Cardiac fibroblast (primary cell): ENCODE measurements at regions not wholly inside any gene's neighbourhood (a gene's known extent, or its start where the extent isn't known, plus 50 kb on each side); places are given as distances from the start of the nearest gene placed in this dataset.

ENCODE experiments used
- DNase-seq, 2 donors: peaks; one replicate each; pipeline versions ENCODE4 v3.0.0 to v3.0.0-alpha.2; 2010; ENCODE audit warnings: low read depth in 2 of 2
- H3K4me3 ChIP-seq, 2 donors: replicated peaks in 1 of 2; 1 replicate in 1 of 2; 2 replicates in 1 of 2; pipeline ENCODE4 v1.5.1; 2011; ENCODE audit warnings: low read depth in 2 of 2, low read length in 2 of 2, mild to moderate bottlenecking in 2 of 2, moderate library complexity in 1 of 2
- TF ChIP-seq, protein P1 (sequence below): IDR thresholded peaks from one replicate; pipeline ENCODE4 v1.5.1; 2011; ENCODE audit warnings: low read depth, mild to moderate bottlenecking, low read length, inconsistent platforms

- H3K4me3 ChIP-seq = no peak overlapping the region
- TF ChIP-seq, protein P1, sequence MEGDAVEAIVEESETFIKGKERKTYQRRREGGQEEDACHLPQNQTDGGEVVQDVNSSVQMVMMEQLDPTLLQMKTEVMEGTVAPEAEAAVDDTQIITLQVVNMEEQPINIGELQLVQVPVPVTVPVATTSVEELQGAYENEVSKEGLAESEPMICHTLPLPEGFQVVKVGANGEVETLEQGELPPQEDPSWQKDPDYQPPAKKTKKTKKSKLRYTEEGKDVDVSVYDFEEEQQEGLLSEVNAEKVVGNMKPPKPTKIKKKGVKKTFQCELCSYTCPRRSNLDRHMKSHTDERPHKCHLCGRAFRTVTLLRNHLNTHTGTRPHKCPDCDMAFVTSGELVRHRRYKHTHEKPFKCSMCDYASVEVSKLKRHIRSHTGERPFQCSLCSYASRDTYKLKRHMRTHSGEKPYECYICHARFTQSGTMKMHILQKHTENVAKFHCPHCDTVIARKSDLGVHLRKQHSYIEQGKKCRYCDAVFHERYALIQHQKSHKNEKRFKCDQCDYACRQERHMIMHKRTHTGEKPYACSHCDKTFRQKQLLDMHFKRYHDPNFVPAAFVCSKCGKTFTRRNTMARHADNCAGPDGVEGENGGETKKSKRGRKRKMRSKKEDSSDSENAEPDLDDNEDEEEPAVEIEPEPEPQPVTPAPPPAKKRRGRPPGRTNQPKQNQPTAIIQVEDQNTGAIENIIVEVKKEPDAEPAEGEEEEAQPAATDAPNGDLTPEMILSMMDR = no peak
- peak in 1 of 2 donors; percentile 28 for DNase-seq
These were observed 178.8 kb upstream of the AKR1E2 start for GRCh38 chr10:4647109-4647785.

- peak in 1 of 2 donors; percentile 41 for DNase-seq
- H3K4me3 ChIP-seq = no peak overlapping the region
- TF ChIP-seq, protein P1 = no peak
These were observed 179.5 kb upstream of the AKR1E2 start for GRCh38 chr10:4646547-4646946.

- TF ChIP-seq, protein P1 = no peak
- no peak overlapping the region for H3K4me3 ChIP-seq
- DNase-seq = no peak
These were observed 180.2 kb upstream of the AKR1E2 start for GRCh38 chr10:4645836-4646235.

DNA sequence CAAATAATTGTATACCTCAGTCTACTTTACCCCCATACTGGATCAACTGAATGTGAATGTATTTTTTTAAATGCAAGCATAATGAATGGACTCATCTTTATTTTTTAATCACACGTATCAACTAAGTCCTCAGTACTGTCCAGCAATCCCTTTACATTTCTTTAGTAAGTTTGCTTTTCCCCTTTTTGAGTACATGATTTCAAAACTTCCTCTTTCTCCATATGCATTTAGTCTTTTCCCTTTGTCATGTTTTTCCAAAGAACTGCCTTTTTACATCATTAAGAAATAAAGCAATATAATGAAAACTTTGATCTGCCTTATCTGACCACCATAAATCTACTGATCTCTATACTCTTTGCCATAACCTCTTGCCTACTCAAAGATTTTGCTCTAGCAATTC, 182.5 kb upstream of the AKR1E2 start:
- TF ChIP-seq, protein P1 = no peak
- DNase-seq = no peak

DNA sequence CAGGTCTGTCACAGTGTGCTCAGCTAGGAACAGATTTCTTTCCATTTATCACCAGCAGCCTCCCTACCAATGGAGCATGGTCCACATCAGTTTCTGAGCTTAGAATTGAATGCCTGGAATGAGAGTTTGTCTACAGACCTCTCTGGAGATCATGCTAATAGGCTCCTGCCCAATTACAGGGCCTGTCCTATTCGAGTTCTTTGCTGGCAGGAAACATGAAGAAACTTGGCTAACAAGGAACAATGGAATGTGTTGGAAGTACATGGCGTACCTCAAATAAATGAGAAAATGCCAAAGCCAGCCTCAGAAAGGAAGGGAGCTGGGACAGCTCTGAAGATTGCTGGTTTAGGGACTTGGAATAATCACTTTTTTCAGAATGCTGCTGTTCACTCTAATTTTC, 186.0 kb upstream of the AKR1E2 start:
- DNase-seq = peak; percentile 37 to 77
- H3K4me3 ChIP-seq = no peak overlapping the region
- TF ChIP-seq, protein P1 = no peak

More for the DNA sequence above, 182.5 kb upstream of the AKR1E2 start:
- H3K4me3 ChIP-seq = no peak overlapping the region

GRCh38 chr10:4638099-4638498, 187.9 kb upstream of the AKR1E2 start:
- no peak overlapping the region for H3K4me3 ChIP-seq
- no peak for DNase-seq
- TF ChIP-seq, protein P1 = no peak

DNA sequence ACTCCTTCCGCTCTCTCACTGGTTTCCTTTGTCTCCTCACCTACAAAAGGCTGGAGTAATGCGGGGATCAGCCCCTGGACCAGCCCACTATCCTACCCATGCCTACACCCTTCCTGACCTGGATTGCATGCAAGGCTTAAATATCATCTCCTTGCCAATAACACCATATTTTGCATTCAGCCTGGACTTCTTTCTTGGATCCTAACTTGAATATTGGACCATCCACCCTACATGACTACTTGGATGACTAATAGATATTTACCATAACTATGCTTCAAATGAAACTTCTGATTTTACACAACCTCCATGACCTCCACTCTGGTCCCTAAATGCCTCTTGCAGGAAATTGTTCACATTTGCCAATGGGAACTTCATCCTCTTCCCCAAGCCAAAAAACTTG, 188.3 kb upstream of the AKR1E2 start:
- TF ChIP-seq, protein P1 = no peak
- no peak for DNase-seq

More for the DNA sequence above, 188.3 kb upstream of the AKR1E2 start:
- H3K4me3 ChIP-seq = no peak overlapping the region
